H9 (cell line): ENCODE measurements at regions not wholly inside any gene's neighbourhood (a gene's known extent, or its start where the extent isn't known, plus 50 kb on each side); places are given as distances from the start of the nearest gene placed in this dataset.

Experiments used
- DNase-seq: peaks from one replicate; pipeline ENCODE4 v3.0.0-alpha.2; 2017
- H2AFZ ChIP-seq: one replicate; pipeline ENCODE4 v1.6.1; 2013; ENCODE audit warnings: mild to moderate bottlenecking, low read length, control low read depth, moderate library complexity
- H2AK5ac ChIP-seq: 2 replicates; pipeline ENCODE4 v1.6.1; 2013; ENCODE audit warnings: low read length, control low read depth, mixed read lengths; ENCODE audit not compliant: insufficient read length
- H2BK120ac ChIP-seq: one replicate; pipeline ENCODE4 v1.6.1; 2013; ENCODE audit warnings: low read depth, mild to moderate bottlenecking, low read length, control low read depth, inconsistent platforms; ENCODE audit not compliant: poor library complexity, severe bottlenecking
- H2BK12ac ChIP-seq: 2 replicates; pipeline ENCODE4 v1.6.1; 2013; ENCODE audit warnings: low read length, control low read depth, mixed read lengths, low read depth; ENCODE audit not compliant: insufficient read length
- H2BK15ac ChIP-seq: 2 replicates; pipeline ENCODE4 v1.6.1; 2013; ENCODE audit warnings: low read depth, low read length, control low read depth
- H2BK20ac ChIP-seq: one replicate; pipeline ENCODE4 v1.6.1; 2013; ENCODE audit warnings: low read depth, mild to moderate bottlenecking, low read length, control low read depth, inconsistent platforms; ENCODE audit not compliant: poor library complexity, severe bottlenecking
- H2BK5ac ChIP-seq: 2 replicates; pipeline ENCODE4 v1.6.1; 2013; ENCODE audit warnings: low read length, control low read depth, mixed read lengths; ENCODE audit not compliant: insufficient read length
- H3K14ac ChIP-seq: 2 replicates; pipeline ENCODE4 v1.6.1; 2013; ENCODE audit warnings: low read length, control low read depth; ENCODE audit not compliant: insufficient read depth
- H3K18ac ChIP-seq: 2 replicates; pipeline ENCODE4 v1.6.1; 2013; ENCODE audit warnings: low read depth, mild to moderate bottlenecking, mixed read lengths, low read length, control low read depth; ENCODE audit not compliant: insufficient read length
- H3K23ac ChIP-seq: 2 replicates; pipeline ENCODE4 v1.6.1; 2013; ENCODE audit warnings: low read length, control low read depth, mixed read lengths, low read depth; ENCODE audit not compliant: insufficient read length
- H3K23me2 ChIP-seq: 2 replicates; pipeline ENCODE4 v1.6.1; 2013; ENCODE audit warnings: low read depth, mild to moderate bottlenecking, mixed read lengths, low read length, control low read depth; ENCODE audit not compliant: insufficient read length, poor library complexity, severe bottlenecking
- H3K27ac ChIP-seq: 2 replicates; pipeline ENCODE4 v1.5.1; 2013; ENCODE audit warnings: low read length, control low read depth, mixed read lengths, low read depth; ENCODE audit not compliant: insufficient read length
- H3K27me3 ChIP-seq: 2 replicates; pipeline ENCODE4 v1.6.1; 2013; ENCODE audit warnings: low read length, control low read depth, inconsistent platforms; ENCODE audit not compliant: insufficient read depth
- H3K4ac ChIP-seq: 2 replicates; pipeline ENCODE4 v1.6.1; 2013; ENCODE audit warnings: low read depth, mild to moderate bottlenecking, control low read depth, inconsistent platforms, low read length, moderate library complexity
- H3K4me1 ChIP-seq: 2 replicates; pipeline ENCODE4 v1.6.1; 2013; ENCODE audit warnings: low read length, control low read depth, inconsistent platforms; ENCODE audit not compliant: insufficient read depth
- H3K4me2 ChIP-seq: 2 replicates; pipeline ENCODE4 v1.6.1; 2013; ENCODE audit warnings: low read length, control low read depth, mixed read lengths; ENCODE audit not compliant: insufficient read length, insufficient read depth
- H3K56ac ChIP-seq: 2 replicates; pipeline ENCODE4 v1.6.1; 2013; ENCODE audit warnings: low read depth, mild to moderate bottlenecking, mixed read lengths, low read length, control low read depth; ENCODE audit not compliant: insufficient read length
- H3K79me1 ChIP-seq: 2 replicates; pipeline ENCODE4 v1.6.1; 2013; ENCODE audit warnings: low read depth, mild to moderate bottlenecking, moderate library complexity, low read length, control low read depth, inconsistent platforms; ENCODE audit not compliant: insufficient read depth, poor library complexity, severe bottlenecking
- H3K79me2 ChIP-seq: 2 replicates; pipeline ENCODE4 v1.6.1; 2013; ENCODE audit warnings: low read length, control low read depth, inconsistent platforms; ENCODE audit not compliant: insufficient read depth
- H3K9ac ChIP-seq: 2 replicates; pipeline ENCODE4 v1.6.1; 2013; ENCODE audit warnings: low read length, control low read depth, mixed read lengths; ENCODE audit not compliant: insufficient read length; ENCODE audit errors: extremely low read depth
- H3K9me3 ChIP-seq: one replicate; pipeline ENCODE4 v1.6.1; 2013; ENCODE audit warnings: low read depth, low read length, inconsistent platforms; ENCODE audit not compliant: control insufficient read depth
- H3T11ph ChIP-seq: one replicate; pipeline ENCODE4 v1.6.1; 2013; ENCODE audit warnings: mild to moderate bottlenecking, low read length, control low read depth, inconsistent platforms
- H4K20me1 ChIP-seq: one replicate; pipeline ENCODE4 v1.6.1; 2013; ENCODE audit not compliant: control insufficient read depth, insufficient read length, insufficient read depth
- H4K5ac ChIP-seq: 2 replicates; pipeline ENCODE4 v1.6.1; 2013; ENCODE audit warnings: low read depth, mild to moderate bottlenecking, mixed read lengths, low read length, control low read depth; ENCODE audit not compliant: insufficient read length
- H4K8ac ChIP-seq: replicated peaks from 2 replicates; pipeline ENCODE4 v1.6.1; 2013; ENCODE audit warnings: low read length, control low read depth, mixed read lengths, low read depth; ENCODE audit not compliant: insufficient read length
- H4K91ac ChIP-seq: 2 replicates; pipeline ENCODE4 v1.6.1; 2013; ENCODE audit warnings: low read depth, mild to moderate bottlenecking, moderate library complexity, mixed read lengths, low read length, control low read depth; ENCODE audit not compliant: insufficient read length
- H3K27ac Mint-ChIP-seq, 3 experiments: 2 replicates in 2 of 3; 3 replicates in 1 of 3; pipeline ENCODE4 v1.8.0; 2020 to 2021; ENCODE audit warnings: mixed read lengths in 3 of 3, mild to moderate bottlenecking in 1 of 3, moderate library complexity in 1 of 3
- H3K27me3 Mint-ChIP-seq: 2 replicates; pipeline ENCODE4 v1.8.0; 2021; ENCODE audit warnings: low read depth, mild to moderate bottlenecking, moderate library complexity, mixed read lengths
- H3K36me3 Mint-ChIP-seq, 3 experiments: 2 replicates in 2 of 3; 3 replicates in 1 of 3; pipeline ENCODE4 v1.8.0; 2020 to 2021; ENCODE audit warnings: low read depth in 3 of 3, mixed read lengths in 3 of 3; ENCODE audit not compliant: insufficient read depth in 1 of 3
- H3K4me1 Mint-ChIP-seq, 2 experiments: 2 replicates each; pipeline ENCODE4 v1.8.0; 2020; ENCODE audit warnings: mixed read lengths in 2 of 2
- H3K4me3 Mint-ChIP-seq, 2 experiments: 2 replicates in 1 of 2; 3 replicates in 1 of 2; pipeline ENCODE4 v1.8.0; 2020 to 2021; ENCODE audit warnings: mild to moderate bottlenecking in 2 of 2, mixed read lengths in 2 of 2, moderate library complexity in 1 of 2
- H3K9me3 Mint-ChIP-seq, 2 experiments: 2 replicates in 1 of 2; 3 replicates in 1 of 2; pipeline ENCODE4 v1.8.0; 2020; ENCODE audit warnings: mild to moderate bottlenecking in 2 of 2, mixed read lengths in 2 of 2, moderate library complexity in 1 of 2
- CTCF ChIP-seq: fragments of 200-600 bp; sonication (generic); conservative IDR thresholded peaks from 3 replicates; pipeline ENCODE4 v1.8.0; 2021; ENCODE audit warnings: antibody characterized with exemption, mild to moderate bottlenecking
- WGBS: extraction: QIAGEN DNeasy Blood & Tissue Kit; methylation state at CpG from one replicate; pipeline ENCODE4 v1.1.7; 2013; ENCODE audit warnings: missing lambda C conversion rate, low lambda C conversion rate, mixed read lengths; ENCODE audit not compliant: insufficient read length; ENCODE audit errors: extremely low coverage; 5-methylcytosine and 5-hydroxymethylcytosine counted together

- Mint-ChIP-seq H3K27ac (no peak overlapping the region), H3K9me3 (peaks cover 12 to 15% of the 10 kb centered on the region in 2 experiments), H3K36me3 (peaks cover 2 to 11% (median 3%) of the 10 kb centered on the region in 3 experiments; a peak in 5 of 7 replicates), H3K27me3 (peaks cover 26% of the 10 kb centered on the region), H3K4me1 (no peaks in the 10 kb centered on the region), H3K4me3 (no peak overlapping the region)
- H3K18ac ChIP-seq, result no peak overlapping the region
- no peaks in the 10 kb centered on the region for H3K79me1 ChIP-seq
- no peak overlapping the region for H3K14ac ChIP-seq
- no peak overlapping the region for H3K23ac ChIP-seq
- H4K5ac ChIP-seq, result no peak overlapping the region
- TF ChIP-seq CTCF, result no peak
- H4K20me1 ChIP-seq, result no peaks in the 10 kb centered on the region
- H3K9ac ChIP-seq, result no peak overlapping the region
- no peaks in the 10 kb centered on the region for H3K23me2 ChIP-seq
- no peaks in the 10 kb centered on the region; the same call in none of the 2 replicates for H3K27me3 ChIP-seq
- H2BK20ac ChIP-seq, result no peak overlapping the region
- no peak overlapping the region for H2AFZ ChIP-seq
- no peaks in the 10 kb centered on the region for H3K9me3 ChIP-seq
- no peak overlapping the region for H4K91ac ChIP-seq
- H3K4ac ChIP-seq, result no peak overlapping the region
- no peak overlapping the region for H3K27ac ChIP-seq
- no peak overlapping the region for H2AK5ac ChIP-seq
- no peak overlapping the region for H3T11ph ChIP-seq
- no peak for DNase-seq
- no peak overlapping the region for H3K56ac ChIP-seq
- no peak overlapping the region for H2BK5ac ChIP-seq
- no peak overlapping the region for H4K8ac ChIP-seq
- H3K79me2 ChIP-seq, result no peaks in the 10 kb centered on the region
- H2BK12ac ChIP-seq, result no peak overlapping the region
- no peak overlapping the region for H3K4me2 ChIP-seq
- H3K4me1 ChIP-seq, result no peaks in the 10 kb centered on the region
- H2BK15ac ChIP-seq, result no peak overlapping the region
- WGBS, result no CpG with 5 or more reads among the region's 2 CpGs
- H2BK120ac ChIP-seq, result no peak overlapping the region
Observed at GRCh38 chr2:121838551-121838950, 83.1 kb downstream of the TSN start.
